GM18526 (cell line): ENCODE measurements at regions not wholly inside any gene's neighbourhood (a gene's known extent, or its start where the extent isn't known, plus 50 kb on each side); places are given as distances from the start of the nearest gene placed in this dataset.

Source experiments
- POLR2A ChIP-seq: IDR thresholded peaks from 3 replicates; pipeline ENCODE4 v1.6.1; 2011; ENCODE audit not compliant: insufficient read length; ENCODE audit errors: extremely low read depth

GRCh38 chr3:71873093-71873611 is 88.2 kb upstream of the PROK2 start:
- TF ChIP-seq POLR2A, result no peak

- no peak for TF ChIP-seq POLR2A
Observed at GRCh38 chr3:71872256-71872655, 87.3 kb upstream of the PROK2 start.

GRCh38 chr3:71870966-71871512 is 86.1 kb upstream of the PROK2 start:
- no peak for TF ChIP-seq POLR2A

- no peak for TF ChIP-seq POLR2A
Observed at GRCh38 chr3:71868876-71869275, 83.9 kb upstream of the PROK2 start.

GRCh38 chr3:71865727-71866126 is 80.8 kb upstream of the PROK2 start:
- TF ChIP-seq POLR2A, result no peak

- TF ChIP-seq POLR2A, result no peak
Observed at GRCh38 chr3:71863563-71864190, 78.7 kb upstream of the PROK2 start.

GRCh38 chr3:71862371-71863140 is 77.6 kb upstream of the PROK2 start:
- TF ChIP-seq POLR2A, result no peak

GRCh38 chr3:71859123-71859519 is 74.2 kb upstream of the PROK2 start:
- no peak for TF ChIP-seq POLR2A

GRCh38 chr3:71858503-71859122 is 73.7 kb upstream of the PROK2 start:
- TF ChIP-seq POLR2A, result no peak

- TF ChIP-seq POLR2A, result no peak
Observed at GRCh38 chr3:71857956-71858355, 73.0 kb upstream of the PROK2 start.

GRCh38 chr3:71854706-71855105 is 69.8 kb upstream of the PROK2 start:
- no peak for TF ChIP-seq POLR2A

- no peak for TF ChIP-seq POLR2A
Observed at GRCh38 chr3:71854096-71854495, 69.1 kb upstream of the PROK2 start.

- no peak for TF ChIP-seq POLR2A
Observed at GRCh38 chr3:71851878-71852277, 66.9 kb upstream of the PROK2 start.

- no peak for TF ChIP-seq POLR2A
Observed at GRCh38 chr3:71850654-71851053, 65.7 kb upstream of the PROK2 start.

- TF ChIP-seq POLR2A, result no peak
Observed at GRCh38 chr3:71849681-71850080, 64.7 kb upstream of the PROK2 start.

- no peak for TF ChIP-seq POLR2A
Observed at GRCh38 chr3:71847794-71848193, 62.8 kb upstream of the PROK2 start.
